B cell (primary cell): ENCODE measurements at regions not wholly inside any gene's neighbourhood (a gene's known extent, or its start where the extent isn't known, plus 50 kb on each side); places are given as distances from the start of the nearest gene placed in this dataset.

ENCODE experiments used
- ATAC-seq: fragments of 200-7000 bp; cut with Tn5 transposase; one replicate; pipeline ENCODE4 v1.10.0; 2021; ENCODE audit warnings: low read depth, mild to moderate bottlenecking, moderate number of reproducible peaks, moderate library complexity
- CTCF ChIA-PET: fragments of 350-600 bp; sonication (Branson Sonifier 250); formaldehyde crosslinking; loops from one replicate; lab custom pipeline; 2021; ENCODE audit warnings: antibody characterized with exemption, inconsistent platforms; lab: Charles Lee
- POLR2A ChIA-PET: fragments of 350-600 bp; sonication (Branson Sonifier 250); formaldehyde crosslinking; loops from one replicate; lab custom pipeline; 2021; ENCODE audit warnings: antibody characterized with exemption; lab: Charles Lee
- DNase-seq: peaks from one replicate; pipeline ENCODE4 v3.0.0; 2013
- H2AFZ ChIP-seq: 2 replicates; pipeline ENCODE4 v1.6.1; 2012; ENCODE audit warnings: mild to moderate bottlenecking, low read depth, low read length; ENCODE audit not compliant: insufficient read depth, poor library complexity, severe bottlenecking
- H3K27ac ChIP-seq, 2 donors: 1 replicate in 1 of 2; 2 replicates in 1 of 2; pipeline ENCODE4 v1.5.1; 2012 to 2013; ENCODE audit warnings: low read length in 2 of 2, mild to moderate bottlenecking in 2 of 2, moderate library complexity in 1 of 2
- H3K27me3 ChIP-seq, 4 experiments: fragments of 200-600 bp in 1 of 4; sonication (generic) in 1 of 4; replicated peaks in 1 of 4; 1 replicate in 2 of 4; 2 replicates in 2 of 4; pipeline versions ENCODE4 v1.6.1 to v1.7.0; 2013 to 2016; ENCODE audit warnings: low read length in 3 of 4, mild to moderate bottlenecking in 2 of 4, mixed read lengths in 1 of 4, moderate library complexity in 1 of 4; ENCODE audit not compliant: insufficient read depth in 4 of 4, control insufficient read depth in 3 of 4; ENCODE audit errors: control extremely low read depth in 1 of 4
- H3K36me3 ChIP-seq, 2 experiments: replicated peaks in 1 of 2; 1 replicate in 1 of 2; 2 replicates in 1 of 2; pipeline versions ENCODE4 v1.6.1 to v1.7.1; 2013; ENCODE audit warnings: low read length in 1 of 2; ENCODE audit not compliant: insufficient read depth in 2 of 2, control insufficient read depth in 1 of 2; ENCODE audit errors: control extremely low read depth in 1 of 2, extremely low read depth in 1 of 2
- H3K4me1 ChIP-seq, 2 donors: fragments of 200-600 bp in 1 of 2; sonication (generic) in 1 of 2; 1 replicate in 1 of 2; 2 replicates in 1 of 2; pipeline versions ENCODE4 v1.5.1 to v1.6.1; 2013 to 2017; ENCODE audit warnings: low read length in 2 of 2; ENCODE audit not compliant: control insufficient read depth in 2 of 2, insufficient read depth in 2 of 2
- H3K4me2 ChIP-seq: replicated peaks from 2 replicates; pipeline ENCODE3; 2012; ENCODE audit warnings: mild to moderate bottlenecking, low read depth, low read length; ENCODE audit not compliant: poor library complexity, severe bottlenecking
- H3K4me3 ChIP-seq, 5 experiments: fragments of 200-600 bp in 1 of 5; sonication (generic) in 1 of 5; 1 replicate in 3 of 5; 2 replicates in 2 of 5; pipeline versions ENCODE4 v1.5.1 to v1.7.0; 2011 to 2016; ENCODE audit warnings: low read length in 4 of 5, mild to moderate bottlenecking in 4 of 5, low read depth in 2 of 5, control low read depth in 1 of 5, moderate library complexity in 1 of 5; ENCODE audit not compliant: insufficient read depth in 1 of 5; ENCODE audit errors: control extremely low read depth in 1 of 5, extremely low read depth in 1 of 5
- H3K79me2 ChIP-seq: fragments of 200-600 bp; sonication (generic); one replicate; pipeline ENCODE4 v1.6.0; 2016; ENCODE audit warnings: low read length; ENCODE audit not compliant: control insufficient read depth, insufficient read depth
- H3K9ac ChIP-seq: fragments of 200-600 bp; sonication (generic); 2 replicates; pipeline ENCODE4 v1.6.1; 2017; ENCODE audit warnings: mild to moderate bottlenecking, low read length, moderate library complexity
- H3K9me3 ChIP-seq, 3 donors: one replicate each; pipeline versions ENCODE4 v1.6.1 to v1.7.1; 2013; ENCODE audit warnings: low read length in 2 of 3; ENCODE audit not compliant: control insufficient read depth in 2 of 3, insufficient read depth in 1 of 3; ENCODE audit errors: control extremely low read depth in 1 of 3
- H4K20me1 ChIP-seq: 2 replicates; pipeline ENCODE4 v1.6.0; 2012; ENCODE audit warnings: mild to moderate bottlenecking, low read length; ENCODE audit not compliant: insufficient read depth, control insufficient read depth, poor library complexity, severe bottlenecking
- H3K27ac Mint-ChIP-seq: one replicate; pipeline ENCODE4 v1.8.0; 2021; ENCODE audit warnings: mixed read lengths
- H3K27me3 Mint-ChIP-seq: one replicate; pipeline ENCODE4 v1.8.0; 2021; ENCODE audit warnings: mixed read lengths
- H3K4me1 Mint-ChIP-seq: one replicate; pipeline ENCODE4 v1.8.0; 2021; ENCODE audit warnings: mixed read lengths
- H3K4me3 Mint-ChIP-seq: one replicate; pipeline ENCODE4 v1.8.0; 2021; ENCODE audit warnings: mixed read lengths
- H3K9me3 Mint-ChIP-seq: one replicate; pipeline ENCODE4 v1.8.0; 2022; ENCODE audit warnings: mixed read lengths; ENCODE audit not compliant: insufficient read depth
- CTCF ChIP-seq: fragments of 200-600 bp; IDR thresholded peaks from one replicate; pipeline ENCODE4 v1.8.0; 2022; ENCODE audit warnings: antibody characterized with exemption, mild to moderate bottlenecking
- EZH2 ChIP-seq: IDR thresholded peaks from 2 replicates; pipeline ENCODE4 v1.6.1; 2012; ENCODE audit warnings: borderline replicate concordance, low read depth, mild to moderate bottlenecking, moderate library complexity, low read length; ENCODE audit not compliant: insufficient read depth, poor library complexity, severe bottlenecking
- WGBS: methylation state at CpG from one replicate; pipeline ENCODE4 v1.1.5; 2013; ENCODE audit warnings: missing lambda C conversion rate; ENCODE audit not compliant: insufficient coverage; 5-methylcytosine and 5-hydroxymethylcytosine counted together
- intact Hi-C: fragments of 100-400 bp; cut with micrococcal nuclease; formaldehyde crosslinking; loops from one replicate; pipeline ENCODE4 v1.10.0; 2022

- Mint-ChIP-seq H3K4me3 (no peak overlapping the region), H3K4me1 (no peaks in the 10 kb centered on the region), H3K9me3 (no peaks in the 10 kb centered on the region), H3K27me3 (no peaks in the 10 kb centered on the region), H3K27ac (no peak overlapping the region)
- ChIA-PET CTCF (no interaction called here), POLR2A (no interaction called here)
- no peak for DNase-seq
- H3K27me3 ChIP-seq: no peaks in the 10 kb centered on the region
- no peak overlapping the region for H2AFZ ChIP-seq
- H3K9ac ChIP-seq: no peak overlapping the region
- H3K27ac ChIP-seq: no peak overlapping the region
- WGBS: no CpG with 5 or more reads among the region's 4 CpGs
- no peaks in the 10 kb centered on the region for H3K4me1 ChIP-seq
- H3K4me3 ChIP-seq: no peak overlapping the region
- intact Hi-C loops: no loop called here
- H3K9me3 ChIP-seq: no peaks in the 10 kb centered on the region
- no peaks in the 10 kb centered on the region for H3K36me3 ChIP-seq
- ATAC-seq: no peak
- no peaks in the 10 kb centered on the region for H3K79me2 ChIP-seq
- TF ChIP-seq CTCF (no peak), EZH2 (no peak)
- H3K4me2 ChIP-seq: no peak overlapping the region
- H4K20me1 ChIP-seq: no peaks in the 10 kb centered on the region
Observed at GRCh38 chr20:53797085-53797484, 203.4 kb upstream of the ZNF217 start.

GRCh38 chr20:53795170-53795569, 201.5 kb upstream of the ZNF217 start:
- H3K4me1 ChIP-seq: no peaks in the 10 kb centered on the region
- intact Hi-C loops: no loop called here
- no peak overlapping the region for H3K9ac ChIP-seq
- no peak for DNase-seq
- no peak overlapping the region for H3K27ac ChIP-seq
- H3K36me3 ChIP-seq: no peaks in the 10 kb centered on the region
- no peak overlapping the region for H3K4me3 ChIP-seq
- no peaks in the 10 kb centered on the region for H3K27me3 ChIP-seq
- no peak overlapping the region for H3K4me2 ChIP-seq
- no peak overlapping the region for H2AFZ ChIP-seq
- H4K20me1 ChIP-seq: no peaks in the 10 kb centered on the region
- no peaks in the 10 kb centered on the region for H3K4me1 Mint-ChIP-seq
- H3K9me3 Mint-ChIP-seq: no peaks in the 10 kb centered on the region
- WGBS: 100% methylated on average over 2 of the region's 3 CpGs
- no peak overlapping the region for H3K27ac Mint-ChIP-seq
- no peaks in the 10 kb centered on the region for H3K79me2 ChIP-seq
- ATAC-seq: no peak
- CTCF ChIA-PET: no interaction called here
- no peak overlapping the region for H3K4me3 Mint-ChIP-seq
- no peaks in the 10 kb centered on the region for H3K27me3 Mint-ChIP-seq
- H3K9me3 ChIP-seq: no peaks in the 10 kb centered on the region
- no peak for TF ChIP-seq CTCF
- TF ChIP-seq EZH2: no peak
- POLR2A ChIA-PET: interaction anchor here (0.7 kb wide), 1 partner anchor 206 kb away, joined by 5 read pairs; no protein-coding TSS in a partner anchor
